AG09319 (cell line): ENCODE measurements at regions not wholly inside any gene's neighbourhood (a gene's known extent, or its start where the extent isn't known, plus 50 kb on each side); places are given as distances from the start of the nearest gene placed in this dataset.

ENCODE experiments used
- DNase-seq: peaks from one replicate; pipeline ENCODE4 v3.0.0-alpha.2; 2010; ENCODE audit warnings: low read depth; ENCODE audit errors: extremely low read depth
- CTCF ChIP-seq: IDR thresholded peaks from 2 replicates; pipeline ENCODE4 v1.5.1; 2011; ENCODE audit warnings: low read depth, mild to moderate bottlenecking, inconsistent platforms, low read length, moderate library complexity

- no peak for DNase-seq
- no peak for TF ChIP-seq CTCF
Measured at GRCh38 chr6:143621876-143622605, 55.7 kb upstream of the PHACTR2 start.

GRCh38 chr6:143621159-143621873 is 56.4 kb upstream of the PHACTR2 start:
- TF ChIP-seq CTCF, result no peak
- no peak for DNase-seq

GRCh38 chr6:143620447-143620846 is 57.3 kb upstream of the PHACTR2 start:
- no peak for TF ChIP-seq CTCF
- no peak for DNase-seq

- DNase-seq, result no peak
- no peak for TF ChIP-seq CTCF
Measured at GRCh38 chr6:143619824-143620401, 57.9 kb upstream of the PHACTR2 start.

GRCh38 chr6:143616741-143617140 is 61.0 kb upstream of the PHACTR2 start:
- DNase-seq, result no peak
- no peak for TF ChIP-seq CTCF

GRCh38 chr6:143615785-143616184 is 62.0 kb upstream of the PHACTR2 start:
- no peak for DNase-seq
- TF ChIP-seq CTCF, result no peak

- TF ChIP-seq CTCF, result no peak
- DNase-seq, result no peak
Measured at GRCh38 chr6:143614235-143614634, 63.5 kb upstream of the PHACTR2 start.
